ENCODE measurements at regions not wholly inside any gene's neighbourhood (a gene's known extent, or its start where the extent isn't known, plus 50 kb on each side); places are given as distances from the start of the nearest gene placed in this dataset.

DNA sequence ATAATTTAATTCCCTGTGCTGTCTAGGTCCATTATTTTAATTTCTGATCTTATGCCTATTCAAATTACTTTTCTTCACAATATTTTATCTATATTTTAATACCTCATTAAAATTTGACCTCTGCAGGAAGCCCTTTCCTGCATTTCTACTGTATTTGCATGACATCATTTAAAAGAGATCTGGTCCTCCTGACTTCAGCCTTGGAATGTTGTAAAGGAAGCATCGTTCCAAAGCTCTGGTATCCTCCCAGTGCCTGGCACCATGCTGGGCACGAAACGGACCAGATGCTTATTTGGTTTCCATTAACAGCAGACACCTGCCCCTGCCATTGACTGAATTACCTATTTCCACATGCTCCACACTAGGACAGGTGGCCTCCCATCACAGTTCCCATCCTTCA, 247.5 kb downstream of the KLF6 start:
- no peak for DNase-seq

DNA sequence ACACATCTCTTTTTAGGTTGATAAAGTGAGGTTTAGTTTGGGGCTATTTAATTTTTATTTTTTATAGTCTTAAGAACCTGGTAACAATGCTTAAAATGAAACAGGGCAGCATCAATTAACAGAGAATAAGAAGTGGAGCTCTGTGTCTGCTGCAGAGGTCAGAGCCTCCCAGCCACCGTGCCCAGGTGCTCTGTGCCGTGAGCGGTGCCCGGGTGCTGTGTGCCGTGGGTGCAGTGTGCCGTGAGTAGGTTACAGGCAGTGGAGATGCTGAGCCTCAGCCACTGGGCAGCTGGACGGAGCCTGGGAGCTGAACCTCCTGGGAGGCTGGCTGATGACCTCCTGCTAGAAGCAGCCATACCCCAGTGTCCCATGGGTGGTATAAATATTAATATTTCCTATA, 250.0 kb downstream of the KLF6 start:
- no peak for DNase-seq

DNA sequence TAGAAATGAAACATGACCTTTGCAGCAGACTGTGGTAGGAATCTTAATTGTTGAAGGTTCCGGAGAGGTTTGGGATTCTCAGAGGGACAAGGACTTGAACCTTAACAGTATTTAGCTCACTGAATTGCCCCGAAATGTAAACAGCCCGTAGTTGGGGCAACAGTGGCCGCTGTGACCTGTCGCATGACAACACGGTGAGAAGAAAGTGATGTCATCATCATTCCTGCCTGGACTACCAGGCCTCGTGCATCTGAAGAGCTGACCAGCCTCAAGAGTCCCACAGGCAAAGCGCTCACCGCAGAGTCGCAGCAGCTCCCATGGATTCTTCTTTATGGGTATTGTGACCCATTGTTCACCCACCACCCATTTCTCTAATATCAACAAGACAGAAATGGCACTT, 250.6 kb downstream of the KLF6 start:
- DNase-seq: no peak

DNA sequence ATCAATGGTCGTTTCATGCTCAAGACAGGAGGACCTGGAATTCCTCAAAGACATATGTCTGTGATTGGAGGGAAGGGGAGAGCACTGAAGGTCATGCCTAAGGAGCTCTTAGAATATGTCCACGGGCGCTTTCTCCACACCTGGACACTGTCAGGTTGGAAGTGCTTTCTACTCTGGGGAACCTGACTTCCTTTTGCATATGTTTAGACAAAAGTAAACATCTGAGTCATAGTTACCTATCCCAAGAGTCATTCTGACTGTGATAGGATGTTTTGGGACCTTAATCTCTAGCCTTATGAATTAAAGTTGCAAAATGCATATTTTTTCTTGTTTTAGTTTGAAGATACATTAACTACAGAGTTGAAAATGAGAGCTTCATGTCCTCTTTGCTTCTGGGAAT, 251.7 kb downstream of the KLF6 start:
- DNase-seq: no peak

DNA sequence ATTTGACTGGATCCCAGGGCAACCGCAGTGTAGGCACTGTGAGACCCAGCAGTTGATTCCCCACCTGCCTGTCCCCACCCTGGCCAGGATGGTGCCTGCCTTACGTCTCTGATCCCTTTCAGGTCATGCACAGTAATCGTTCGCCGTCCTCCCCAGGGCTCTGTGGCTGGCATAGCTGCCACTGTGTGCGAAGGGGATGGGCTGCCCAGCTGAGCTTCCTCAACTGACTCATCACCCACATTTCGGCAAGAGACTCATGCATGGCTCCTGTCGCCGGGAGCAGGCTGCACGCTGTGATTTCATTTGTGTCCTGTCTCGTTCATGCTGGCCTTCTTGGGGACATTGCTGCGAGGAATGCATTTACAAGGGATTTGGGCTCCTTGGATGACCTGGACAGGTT, 252.4 kb downstream of the KLF6 start:
- no peak for DNase-seq

DNA sequence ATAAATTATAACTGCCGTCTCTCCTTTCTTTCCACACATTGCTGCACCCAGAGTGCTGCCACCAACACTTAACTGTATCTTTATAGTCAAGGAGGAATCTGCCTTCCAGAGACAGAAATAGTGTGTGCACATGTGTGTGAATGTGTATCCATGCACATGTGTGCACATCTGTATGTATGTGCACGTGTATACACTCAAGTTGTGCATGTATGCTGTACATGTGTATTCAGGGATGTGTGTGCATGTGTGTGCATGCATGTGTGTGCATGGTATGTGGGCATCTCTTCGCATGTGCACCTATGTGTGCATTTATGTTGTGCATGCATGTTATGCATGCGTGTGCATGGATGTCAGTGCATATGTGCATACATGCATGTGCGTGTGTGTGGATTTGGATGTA, 253.3 kb downstream of the KLF6 start:
- no peak for DNase-seq

DNA sequence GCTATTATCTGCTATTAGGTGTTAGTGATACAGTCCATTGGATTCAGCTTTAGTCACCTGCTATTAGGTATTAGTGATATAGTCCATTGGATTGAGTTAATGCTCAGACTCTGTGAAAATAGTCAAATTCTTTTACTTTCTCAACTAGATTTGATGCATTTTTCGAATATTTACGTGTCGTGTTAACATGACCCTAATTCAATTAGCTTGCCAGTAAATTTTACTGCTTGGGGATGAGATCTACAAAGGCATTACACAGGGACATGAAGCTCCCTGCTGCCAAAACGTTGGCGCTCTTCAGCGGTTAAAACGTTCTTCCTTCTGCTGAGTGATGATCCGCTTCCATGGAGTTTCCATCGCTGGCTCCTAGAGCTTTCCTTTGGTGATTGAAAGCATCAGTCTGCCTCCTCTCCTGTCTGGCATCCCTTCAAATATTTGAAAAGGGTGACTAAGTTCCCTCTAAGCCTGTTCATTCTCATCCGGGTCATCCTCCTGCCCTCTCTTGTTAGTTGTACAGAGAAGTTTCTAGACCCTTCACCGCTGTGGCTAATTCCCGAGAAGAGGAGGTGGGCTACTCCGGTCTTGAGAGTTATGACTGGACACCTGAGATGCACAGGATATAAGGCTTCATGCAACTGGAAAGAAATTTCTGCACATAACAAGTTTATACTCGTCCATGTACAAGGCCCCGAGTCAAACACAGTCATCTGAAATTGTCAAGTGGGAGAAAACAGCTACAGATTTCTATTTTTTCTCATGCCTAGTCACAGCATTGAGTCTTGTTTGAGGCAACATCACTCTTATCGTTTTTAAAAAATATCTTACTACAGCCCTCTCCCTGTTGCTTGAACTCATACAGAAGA, 254.0 kb downstream of the KLF6 start:
- DNase-seq: no peak

DNA sequence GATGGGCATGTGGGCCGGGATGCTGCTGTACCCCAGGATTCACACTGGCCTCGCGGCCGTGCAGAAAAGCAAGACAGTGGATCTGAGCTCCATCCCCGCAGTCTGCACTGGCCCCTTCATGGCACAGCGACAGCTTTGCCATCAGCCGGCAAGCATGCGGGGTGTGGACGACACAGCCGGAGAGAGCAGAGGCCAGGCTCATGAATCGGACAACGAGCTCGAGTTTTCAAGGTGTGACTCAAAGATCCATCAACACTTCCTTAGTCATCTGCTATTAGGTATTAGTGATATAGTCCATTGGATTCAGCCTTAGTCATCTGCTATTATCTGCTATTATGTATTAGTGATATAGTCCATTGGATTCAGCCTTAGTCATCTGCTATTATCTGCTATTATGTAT, 254.7 kb downstream of the KLF6 start:
- no peak for DNase-seq

DNA sequence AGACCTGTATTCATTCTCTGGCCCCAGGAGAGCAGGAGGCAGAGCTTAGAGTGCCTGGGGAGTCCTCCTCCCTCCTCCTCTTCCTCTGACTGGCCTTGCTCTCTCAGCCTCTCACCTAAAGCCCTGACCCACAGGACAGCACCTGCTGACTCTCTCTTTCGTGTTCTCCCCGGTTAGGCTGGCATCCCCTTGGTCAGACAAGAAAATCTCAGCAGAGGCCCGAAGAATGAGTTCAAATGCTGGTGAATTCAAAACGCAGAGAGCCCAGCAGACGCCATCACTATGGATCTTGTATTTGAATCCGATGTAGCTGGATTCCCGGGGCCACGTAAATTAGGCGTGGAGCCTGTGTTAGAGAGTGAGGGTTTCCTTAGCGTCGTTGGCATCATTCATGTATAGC, 255.3 kb downstream of the KLF6 start:
- DNase-seq: no peak

DNA sequence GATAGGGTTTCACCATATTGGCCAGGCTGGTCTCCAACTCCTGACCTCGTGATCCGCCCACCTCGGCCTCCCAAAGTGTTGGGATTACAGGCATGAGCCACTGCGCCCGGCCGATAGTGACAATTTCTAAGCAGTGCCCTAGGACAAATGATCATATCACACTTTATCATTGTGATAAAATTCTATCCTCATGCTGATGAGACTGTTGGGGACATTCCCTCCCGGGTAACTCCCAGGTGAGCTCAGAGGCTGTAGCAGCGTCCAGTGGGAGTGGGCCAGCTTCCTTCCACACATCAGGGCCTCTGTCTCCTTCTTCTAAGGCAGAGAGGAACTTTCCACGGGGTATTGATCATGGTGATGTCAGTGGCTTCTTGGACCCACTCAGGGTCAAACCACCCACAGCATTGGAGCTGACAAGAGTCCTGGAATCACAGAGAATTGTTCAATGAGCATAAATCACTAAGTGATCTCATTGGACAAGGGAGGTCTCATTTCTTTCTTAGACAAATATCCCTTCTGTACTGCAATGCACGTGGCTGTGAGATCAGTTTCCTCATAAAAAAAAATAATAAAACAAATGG, 256.1 kb downstream of the KLF6 start:
- DNase-seq: no peak

DNA sequence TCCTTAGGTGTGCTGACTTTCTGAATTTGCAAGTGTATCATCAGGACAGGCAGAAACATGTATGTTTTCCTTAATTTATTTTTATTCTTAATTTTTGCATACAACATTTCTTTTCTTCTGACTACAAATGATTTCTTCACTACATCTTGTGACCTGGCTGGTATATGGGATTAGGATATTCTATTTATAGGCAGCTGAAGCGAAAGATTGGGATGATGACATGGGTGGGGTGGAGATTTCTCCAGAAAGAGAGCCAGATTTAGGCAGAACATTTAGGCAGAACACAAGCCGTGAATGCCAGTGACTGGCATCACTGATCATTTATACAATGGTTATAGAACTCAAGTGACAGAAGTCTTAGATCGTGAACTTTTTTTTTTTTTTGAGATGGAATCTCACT, 256.7 kb downstream of the KLF6 start:
- no peak for DNase-seq

DNA sequence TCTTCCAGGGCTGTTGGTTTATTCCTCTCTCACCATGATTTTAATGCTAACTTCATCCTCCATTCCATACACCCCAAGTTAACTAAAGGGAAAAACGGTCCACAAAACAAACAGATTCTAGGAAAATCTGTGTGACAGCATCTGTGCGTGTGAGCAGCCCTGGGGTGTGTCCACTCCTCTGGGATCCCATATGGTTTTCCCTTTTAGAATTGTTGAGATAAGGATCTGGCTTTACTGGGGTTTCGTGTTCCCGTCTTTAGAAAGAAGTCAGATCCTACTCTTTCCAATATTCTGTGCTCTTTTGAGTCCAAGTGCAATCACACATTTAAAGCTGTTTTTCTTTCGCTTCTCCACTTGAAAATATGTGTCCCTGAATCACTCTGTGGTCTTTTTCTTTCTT, 257.1 kb downstream of the KLF6 start:
- DNase-seq: no peak

DNA sequence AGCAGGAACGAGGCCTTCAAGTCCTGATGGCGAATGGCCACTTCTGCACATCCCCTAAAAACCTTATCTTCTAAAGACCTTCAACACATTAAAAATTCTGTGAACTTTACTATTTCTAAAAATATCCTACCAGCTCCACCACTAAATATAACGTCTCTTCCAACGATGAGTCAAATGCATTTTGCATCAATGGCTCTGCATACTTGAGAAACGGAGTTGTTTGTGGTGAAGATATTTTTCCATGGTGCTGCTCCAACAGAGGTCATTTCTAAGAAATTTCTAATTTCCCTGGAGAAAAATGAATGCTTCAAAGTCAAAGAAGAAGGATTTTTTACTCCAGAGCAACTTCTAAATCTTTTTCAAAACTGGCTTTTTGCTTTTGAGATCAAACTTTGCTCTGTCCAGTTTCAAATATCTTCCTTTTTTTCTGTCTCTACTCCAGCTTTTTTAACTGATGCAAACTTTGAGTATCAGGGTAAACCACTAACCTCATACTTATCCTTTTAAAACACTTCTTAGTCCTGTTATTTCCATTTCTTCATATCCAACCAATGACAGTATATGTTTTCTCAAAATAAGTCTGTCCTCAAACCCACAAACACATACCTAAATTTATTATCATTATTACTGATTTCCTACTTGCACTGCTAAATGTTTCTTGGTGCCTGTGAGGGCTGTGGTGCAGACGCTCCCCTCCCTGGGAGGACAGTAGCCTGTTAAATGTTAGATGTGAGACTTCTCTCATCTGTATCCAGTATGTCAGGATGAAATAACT, 258.1 kb downstream of the KLF6 start:
- no peak for DNase-seq

DNA sequence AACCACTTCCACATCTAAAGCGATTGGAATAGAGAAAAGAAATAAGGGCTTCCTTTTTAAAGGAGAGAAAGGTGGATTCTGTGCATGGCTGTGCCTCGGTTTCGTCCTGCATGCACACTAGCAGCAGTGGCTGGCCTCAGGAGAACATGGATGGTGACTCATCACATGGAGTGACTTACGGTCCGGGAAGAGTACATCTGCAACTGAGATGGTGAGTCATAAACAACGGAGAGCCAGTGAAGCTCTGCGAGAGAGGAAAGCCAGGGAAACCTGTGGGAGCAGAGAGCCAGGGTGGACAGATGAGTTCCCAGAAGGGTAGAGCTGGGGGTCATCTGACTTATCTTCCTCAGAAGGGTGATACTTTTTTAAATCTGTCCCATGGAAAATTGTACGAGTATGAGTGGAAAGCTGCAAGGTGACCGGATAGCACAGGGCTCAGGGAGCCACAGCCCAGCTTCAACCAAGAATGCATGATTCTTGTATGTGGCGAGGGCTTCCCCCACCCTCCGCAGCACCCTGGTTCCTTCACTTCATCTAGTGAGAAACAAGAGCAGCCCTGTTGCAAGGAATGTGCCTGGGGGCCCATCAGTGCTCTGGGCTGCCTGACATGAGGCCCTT, 259.1 kb downstream of the KLF6 start:
- no peak for DNase-seq

DNA sequence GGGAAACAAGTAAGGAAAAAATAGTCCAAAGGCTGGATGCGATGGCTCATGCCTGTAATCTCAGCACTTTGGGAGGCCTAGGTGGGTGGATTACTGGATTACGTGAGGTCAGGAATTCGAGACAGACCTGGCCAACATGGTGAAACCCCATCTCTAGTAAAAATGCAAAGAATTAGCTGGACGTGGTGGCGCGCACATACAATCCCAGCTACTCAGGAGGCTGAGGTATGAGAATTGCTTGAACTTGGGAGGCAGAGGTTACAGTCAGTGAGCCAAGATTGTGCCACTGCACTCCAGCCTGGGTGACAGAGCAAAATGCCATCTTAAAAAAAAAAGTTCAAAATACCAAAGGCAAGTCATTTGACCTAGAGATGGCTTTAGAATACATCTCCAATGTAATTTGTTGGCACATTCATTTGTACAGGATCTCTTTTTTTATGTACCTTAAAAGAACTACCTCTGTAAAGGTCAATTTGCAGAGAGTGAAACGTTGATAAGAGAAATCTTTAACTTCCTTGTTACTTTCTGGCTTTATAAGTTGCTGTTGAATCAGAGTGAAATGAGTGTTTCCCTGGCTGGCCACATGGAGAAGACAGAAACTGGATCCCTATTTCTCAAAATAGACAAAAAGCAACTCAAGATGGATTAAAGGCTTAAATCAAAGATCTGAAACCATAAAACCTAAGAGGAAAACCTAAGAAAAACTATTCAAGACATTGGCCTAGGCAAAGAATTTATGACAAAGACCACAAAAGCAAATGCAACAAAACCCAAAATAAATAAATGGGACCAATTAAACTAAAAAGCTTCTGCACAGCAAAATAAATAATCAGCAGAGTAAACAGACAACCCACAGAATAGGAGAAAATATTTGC, 260.7 kb downstream of the KLF6 start:
- DNase-seq: no peak

DNA sequence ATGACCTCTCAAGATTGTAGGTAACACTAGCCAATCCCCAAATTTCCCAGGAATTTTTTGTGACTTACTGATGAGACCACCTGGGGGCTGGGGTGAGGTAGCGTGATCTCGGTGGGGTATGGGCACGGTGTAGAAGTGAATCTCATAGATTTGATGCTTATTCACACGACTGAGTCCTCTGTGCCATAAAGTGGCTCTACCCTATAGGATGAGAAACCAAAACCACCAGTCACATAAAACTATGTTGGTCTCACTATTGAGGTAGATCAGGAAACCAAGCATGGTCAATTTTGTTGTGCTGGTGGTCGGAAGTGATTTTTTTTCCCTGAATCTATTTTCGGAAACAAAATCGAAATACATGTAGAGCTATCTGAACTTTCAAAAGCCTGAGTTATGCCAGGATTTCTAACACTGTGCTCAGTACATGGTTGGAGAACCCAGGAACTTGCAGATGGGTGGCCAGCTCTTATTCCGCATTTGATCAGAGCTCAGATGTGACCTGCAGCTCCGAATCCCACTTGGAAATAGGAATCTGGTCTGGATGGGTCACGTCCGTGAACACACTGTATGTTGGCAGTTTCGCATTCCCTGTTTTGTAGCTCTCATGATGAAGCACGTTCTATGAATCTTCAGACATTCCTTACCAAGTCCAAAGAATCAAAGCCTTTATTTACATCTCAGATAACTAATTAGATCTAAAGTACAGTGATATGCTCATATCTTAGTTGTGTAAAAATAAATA, 261.5 kb downstream of the KLF6 start:
- no peak for DNase-seq

DNA sequence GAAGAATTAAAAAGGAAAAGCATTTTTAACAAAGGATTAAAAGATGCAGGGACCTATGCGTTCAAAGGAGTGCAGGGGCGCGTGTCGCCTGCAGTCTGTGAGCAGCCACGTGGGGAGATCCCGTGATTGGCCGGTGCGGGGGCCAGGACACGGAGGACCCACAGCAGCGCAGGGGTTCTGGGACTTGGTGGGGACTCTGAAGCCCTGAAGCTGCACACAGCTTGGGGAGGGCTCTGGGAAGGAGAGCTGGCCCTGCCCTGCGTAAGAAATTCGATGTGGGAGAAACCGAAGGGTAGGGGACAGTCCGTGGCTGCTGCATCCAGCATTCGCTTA, 268.1 kb downstream of the KLF6 start:
- no peak for DNase-seq

DNA sequence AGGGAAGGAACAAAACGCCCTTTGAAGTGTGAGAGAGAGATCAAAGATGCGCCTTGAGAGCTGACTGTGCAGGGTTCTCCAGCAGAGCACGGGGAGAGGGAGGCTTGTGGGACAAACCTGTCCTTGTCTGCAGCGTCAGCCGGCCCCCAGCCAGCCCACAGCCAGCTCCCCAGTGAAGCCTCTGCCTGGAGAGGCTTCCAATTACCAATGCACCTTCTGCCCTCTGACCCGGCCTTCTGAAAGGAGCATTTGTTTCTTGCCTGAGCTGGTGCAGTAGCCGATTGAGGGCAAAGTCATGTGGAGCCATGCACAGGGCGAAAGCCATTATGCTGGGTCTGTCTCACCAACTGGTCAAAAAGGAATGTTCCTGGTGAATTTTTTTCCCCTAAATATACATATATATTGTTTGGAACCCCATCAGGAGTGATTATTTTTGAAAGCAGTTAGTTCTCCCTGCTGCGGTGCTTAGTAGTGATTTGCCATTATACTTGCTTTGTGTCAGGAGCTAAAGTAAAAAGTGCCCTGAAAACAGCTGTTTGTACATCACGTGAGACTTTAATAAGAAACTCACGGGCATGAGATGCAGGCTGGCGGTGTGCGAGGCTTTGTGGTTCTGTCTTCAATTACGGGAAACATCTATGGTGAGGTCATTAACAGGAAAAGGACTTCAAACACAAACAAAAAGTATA, 268.6 kb downstream of the KLF6 start:
- DNase-seq: no peak

DNA sequence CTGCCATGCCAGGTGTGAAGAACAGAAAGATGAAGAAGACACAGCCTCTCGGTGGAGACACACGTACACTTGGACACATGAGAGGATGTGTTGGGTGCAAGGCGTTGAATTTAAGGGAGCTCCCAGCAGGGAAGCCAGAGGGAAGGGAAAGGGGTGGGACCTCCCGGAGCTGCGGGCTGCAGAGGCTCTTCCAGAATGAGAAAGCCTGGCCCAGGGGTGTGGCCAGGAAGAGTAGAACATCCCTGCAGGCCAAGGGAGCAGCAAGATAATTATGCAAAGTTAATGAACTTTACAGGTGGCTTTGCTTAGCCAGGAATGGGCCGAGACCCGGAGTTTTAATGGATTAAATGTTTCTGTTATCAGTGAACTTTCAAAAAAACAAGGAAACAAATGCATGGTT, 270.3 kb downstream of the KLF6 start:
- no peak for DNase-seq

DNA sequence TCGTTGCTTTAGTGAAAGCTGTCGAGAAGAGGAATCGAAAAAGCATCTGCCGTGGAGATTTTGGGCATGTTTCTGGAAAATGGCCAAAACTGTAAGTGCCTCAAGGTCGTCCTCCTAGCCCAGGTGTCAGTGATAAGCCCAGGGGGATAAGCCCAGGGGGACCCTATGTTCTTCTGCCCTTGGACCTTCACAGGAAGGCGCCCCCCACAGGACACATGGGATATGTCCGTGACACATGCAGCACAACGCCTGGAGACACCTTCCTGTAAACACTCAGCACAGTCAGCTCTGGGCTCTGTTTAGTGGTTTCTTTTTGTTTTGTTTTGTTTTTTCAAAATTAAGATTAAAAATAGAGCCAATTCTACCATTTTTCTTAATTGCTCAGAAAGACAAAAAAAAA, 272.7 kb downstream of the KLF6 start:
- DNase-seq: no peak

DNA sequence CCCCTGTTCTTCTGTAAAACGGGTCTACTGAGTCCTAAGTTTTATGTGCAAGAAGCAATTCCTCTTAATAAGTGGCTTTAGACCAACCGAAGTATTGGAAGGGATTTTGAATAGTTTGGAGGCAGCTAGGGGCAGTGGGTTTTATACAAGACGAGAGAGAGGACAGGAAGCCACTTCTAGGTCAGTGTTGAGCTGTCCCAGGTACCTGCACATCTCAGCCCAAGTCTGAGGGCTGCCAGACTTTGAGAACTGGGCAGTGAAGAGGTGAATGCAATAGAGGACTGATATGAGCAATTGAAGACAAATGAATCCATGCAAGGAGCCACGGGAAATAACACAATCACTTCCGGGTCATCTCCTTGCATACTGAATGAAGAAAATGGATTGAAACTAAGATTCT, 273.5 kb downstream of the KLF6 start:
- no peak for DNase-seq

Data from activated CD4-positive, alpha-beta T cell treated with anti-CD3 and anti-CD28 coated beads, Interleukin-2, amount 50 U/mL, for 48 hours (primary cell).